Esophagus squamous epithelium (tissue), 4 donors: ENCODE measurements at regions not wholly inside any gene's neighbourhood (a gene's known extent, or its start where the extent isn't known, plus 50 kb on each side); places are given as distances from the start of the nearest gene placed in this dataset.

ENCODE experiments used
- CTCF ChIP-seq, 6 experiments: fragments of 450-650 bp in 4 of 6; fragments of 200-600 bp in 2 of 6; sonication (generic) in 2 of 6; IDR thresholded peaks; one replicate each; pipeline ENCODE4 v1.5.1; 2016 to 2019; ENCODE audit warnings: antibody characterized with exemption in 6 of 6, mild to moderate bottlenecking in 4 of 6, moderate library complexity in 4 of 6
- POLR2A ChIP-seq, 4 donors: fragments of 450-650 bp; IDR thresholded peaks; one replicate each; pipeline ENCODE4 v1.6.1; 2017; ENCODE audit warnings: antibody characterized with exemption in 4 of 4, mild to moderate bottlenecking in 4 of 4, moderate library complexity in 3 of 4

DNA sequence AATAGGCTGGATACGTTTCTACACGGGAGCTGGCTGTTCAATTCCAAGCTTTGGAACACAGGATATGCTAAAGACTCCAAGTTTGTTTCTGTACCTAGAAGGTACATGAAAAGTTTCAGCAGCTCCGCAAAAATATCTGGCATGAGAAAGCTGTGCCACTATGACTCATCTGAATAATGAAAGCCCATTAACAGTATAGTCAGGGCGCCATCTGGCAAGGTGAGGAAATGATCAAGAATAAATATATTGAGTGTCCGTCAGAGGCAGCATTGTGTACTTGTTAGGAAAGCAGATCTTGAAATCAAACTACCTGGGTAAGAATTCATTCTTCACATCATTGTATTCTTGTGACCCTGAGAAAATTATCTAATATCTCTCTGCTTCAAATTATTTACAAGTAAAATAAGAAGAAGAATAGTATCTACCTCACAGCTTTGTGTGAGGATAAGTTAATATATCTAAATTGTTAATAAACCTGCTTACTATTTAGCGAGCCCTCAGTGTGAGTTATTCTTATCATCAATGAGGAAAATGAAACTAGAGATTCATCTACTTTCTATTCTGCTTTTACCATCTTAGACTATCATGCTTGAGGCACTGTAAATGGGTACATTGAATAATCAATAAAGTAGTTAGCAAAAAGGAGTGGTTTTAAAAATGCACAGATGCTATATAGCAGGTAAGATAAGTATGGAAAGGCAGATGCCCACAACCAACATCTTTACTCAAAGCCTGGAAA lies 53.5 kb downstream of the FSCB start:
- TF ChIP-seq CTCF (IDR thresholded peaks at IDR 0.05) (peak in 1 of 6 experiments; percentile 13), POLR2A (IDR thresholded peaks at IDR 0.05) (no peak)
